Keratinocyte (primary cell): ENCODE measurements at regions not wholly inside any gene's neighbourhood (a gene's known extent, or its start where the extent isn't known, plus 50 kb on each side); places are given as distances from the start of the nearest gene placed in this dataset.

Source experiments
- DNase-seq: peaks from one replicate; pipeline ENCODE4 v3.0.0-alpha.2; 2011; ENCODE audit warnings: low read depth, missing footprints, low spot score
- FAIRE-seq: peaks from 2 replicates; lab custom pipeline; 2011; peaks lifted over from hg19 to GRCh38; lab: Jason Lieb, UNC
- H2AFZ ChIP-seq: 2 replicates; pipeline ENCODE4 v1.6.0; 2012; ENCODE audit warnings: low read length, control low read depth, inconsistent platforms; ENCODE audit not compliant: control insufficient read depth
- H3K27ac ChIP-seq: 2 replicates; pipeline ENCODE4 v1.5.1; 2011; ENCODE audit warnings: low read length; ENCODE audit not compliant: control insufficient read depth, insufficient read depth
- H3K27me3 ChIP-seq: 3 replicates; pipeline ENCODE4 v1.6.0; 2011; ENCODE audit warnings: low read length; ENCODE audit not compliant: control insufficient read depth, insufficient read depth; ENCODE audit errors: extremely low read depth
- H3K36me3 ChIP-seq, 2 experiments: 2 replicates in 1 of 2; 3 replicates in 1 of 2; pipeline ENCODE4 v1.5.1; 2011; ENCODE audit warnings: low read length in 2 of 2, mild to moderate bottlenecking in 1 of 2; ENCODE audit not compliant: control insufficient read depth in 2 of 2, insufficient read depth in 2 of 2; ENCODE audit errors: extremely low read depth in 1 of 2
- H3K4me1 ChIP-seq: 3 replicates; pipeline ENCODE4 v1.5.1; 2011; ENCODE audit warnings: low read length; ENCODE audit not compliant: control insufficient read depth, insufficient read depth; ENCODE audit errors: extremely low read depth
- H3K4me2 ChIP-seq: 3 replicates; pipeline ENCODE4 v1.6.0; 2011; ENCODE audit warnings: low read depth, low read length; ENCODE audit not compliant: control insufficient read depth, insufficient read depth; ENCODE audit errors: extremely low read depth
- H3K4me3 ChIP-seq, 3 experiments: fragments of 200-600 bp in 1 of 3; sonication (generic) in 1 of 3; 2 replicates in 2 of 3; 3 replicates in 1 of 3; pipeline ENCODE4 v1.5.1; 2011 to 2016; ENCODE audit warnings: low read length in 3 of 3, mild to moderate bottlenecking in 3 of 3, control low read depth in 2 of 3, inconsistent platforms in 1 of 3, low read depth in 1 of 3, mixed read lengths in 1 of 3, mixed run types in 1 of 3, moderate library complexity in 1 of 3; ENCODE audit not compliant: control insufficient read depth in 2 of 3, insufficient read depth in 2 of 3; ENCODE audit errors: extremely low read depth in 1 of 3
- H3K79me2 ChIP-seq: 2 replicates; pipeline ENCODE4 v1.6.0; 2012; ENCODE audit warnings: low read length; ENCODE audit not compliant: control insufficient read depth, insufficient read depth
- H3K9ac ChIP-seq: 3 replicates; pipeline ENCODE4 v1.6.0; 2011; ENCODE audit warnings: low read length; ENCODE audit not compliant: control insufficient read depth, insufficient read depth; ENCODE audit errors: extremely low read depth
- H3K9me1 ChIP-seq: 3 replicates; pipeline ENCODE4 v1.6.0; 2011; ENCODE audit warnings: low read length; ENCODE audit not compliant: control insufficient read depth, insufficient read depth; ENCODE audit errors: extremely low read depth
- H3K9me3 ChIP-seq: 2 replicates; pipeline ENCODE4 v1.5.1; 2012; ENCODE audit warnings: low read depth, low read length; ENCODE audit not compliant: control insufficient read depth
- H4K20me1 ChIP-seq: 3 replicates; pipeline ENCODE4 v1.6.0; 2011; ENCODE audit warnings: low read length; ENCODE audit not compliant: control insufficient read depth, insufficient read depth; ENCODE audit errors: extremely low read depth
- EZH2 ChIP-seq: IDR thresholded peaks from one replicate; pipeline ENCODE4 v1.6.1; 2012; ENCODE audit warnings: inconsistent platforms, mild to moderate bottlenecking, low read length, moderate library complexity
- dilution Hi-C: fragments of 300-500 bp; cut with MboI; formaldehyde crosslinking; loops from one replicate; pipeline ENCODE4 v1.7.0; 2020; ENCODE audit warnings: low sequenced_read_pairs; ENCODE audit not compliant: extremely low pct_ligation_motif_present
- TF ChIP-seq, protein P1 (sequence below), 3 experiments: IDR thresholded peaks in 1 of 3; conservative IDR thresholded peaks in 1 of 3; optimal IDR thresholded peaks in 1 of 3; 2 replicates in 2 of 3; 3 replicates in 1 of 3; pipeline versions ENCODE3 to v1.5.1; 2011; ENCODE audit warnings: low read length in 3 of 3, mild to moderate bottlenecking in 3 of 3, moderate library complexity in 2 of 3, control low read depth in 1 of 3, inconsistent platforms in 1 of 3; ENCODE audit not compliant: insufficient read depth in 2 of 3; ENCODE audit errors: extremely low read depth in 1 of 3

DNA sequence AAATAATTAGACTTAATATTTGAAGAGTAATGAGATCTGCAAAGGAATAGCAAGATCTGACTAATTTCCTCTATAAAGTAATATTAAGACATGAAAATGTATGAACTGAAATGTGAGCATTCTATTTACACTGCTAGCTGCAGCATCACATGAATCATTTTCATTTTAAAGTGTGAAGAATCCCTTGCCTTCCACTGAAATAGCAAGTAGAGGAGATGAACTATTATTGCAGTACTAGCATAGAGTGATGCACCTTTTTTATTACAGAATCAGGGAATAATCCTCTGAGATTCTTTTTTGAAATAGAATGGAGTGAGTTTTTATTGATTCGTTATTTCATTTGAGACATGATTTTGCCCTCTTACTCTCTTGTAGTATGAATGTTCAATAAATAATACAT is 281.9 kb upstream of the NAV3 start:
- H3K27me3 ChIP-seq: no peaks in the 10 kb centered on the region
- FAIRE-seq: no peak
- H3K9me1 ChIP-seq: no peaks in the 10 kb centered on the region
- no peak overlapping the region for H3K9ac ChIP-seq
- H3K4me3 ChIP-seq: no peak overlapping the region
- H2AFZ ChIP-seq: no peak overlapping the region
- H3K36me3 ChIP-seq: no peaks in the 10 kb centered on the region
- no peaks in the 10 kb centered on the region for H3K4me1 ChIP-seq
- no peak overlapping the region for H3K27ac ChIP-seq
- no peak for TF ChIP-seq EZH2
- TF ChIP-seq, protein P1, sequence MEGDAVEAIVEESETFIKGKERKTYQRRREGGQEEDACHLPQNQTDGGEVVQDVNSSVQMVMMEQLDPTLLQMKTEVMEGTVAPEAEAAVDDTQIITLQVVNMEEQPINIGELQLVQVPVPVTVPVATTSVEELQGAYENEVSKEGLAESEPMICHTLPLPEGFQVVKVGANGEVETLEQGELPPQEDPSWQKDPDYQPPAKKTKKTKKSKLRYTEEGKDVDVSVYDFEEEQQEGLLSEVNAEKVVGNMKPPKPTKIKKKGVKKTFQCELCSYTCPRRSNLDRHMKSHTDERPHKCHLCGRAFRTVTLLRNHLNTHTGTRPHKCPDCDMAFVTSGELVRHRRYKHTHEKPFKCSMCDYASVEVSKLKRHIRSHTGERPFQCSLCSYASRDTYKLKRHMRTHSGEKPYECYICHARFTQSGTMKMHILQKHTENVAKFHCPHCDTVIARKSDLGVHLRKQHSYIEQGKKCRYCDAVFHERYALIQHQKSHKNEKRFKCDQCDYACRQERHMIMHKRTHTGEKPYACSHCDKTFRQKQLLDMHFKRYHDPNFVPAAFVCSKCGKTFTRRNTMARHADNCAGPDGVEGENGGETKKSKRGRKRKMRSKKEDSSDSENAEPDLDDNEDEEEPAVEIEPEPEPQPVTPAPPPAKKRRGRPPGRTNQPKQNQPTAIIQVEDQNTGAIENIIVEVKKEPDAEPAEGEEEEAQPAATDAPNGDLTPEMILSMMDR (optimal IDR thresholded peaks at IDR 0.05 in 1 of 3, IDR thresholded peaks at IDR 0.05 in 1 of 3, conservative IDR thresholded peaks at IDR 0.05 in 1 of 3; ENCODE audit: extremely low read depth in 1 of 3, insufficient read depth in 2 of 3, low read length in 3 of 3): no peak
- dilution Hi-C loops: no loop called here
- H4K20me1 ChIP-seq: no peaks in the 10 kb centered on the region
- no peaks in the 10 kb centered on the region for H3K79me2 ChIP-seq
- DNase-seq: no peak
- no peaks in the 10 kb centered on the region for H3K9me3 ChIP-seq
- H3K4me2 ChIP-seq: no peak overlapping the region

DNA sequence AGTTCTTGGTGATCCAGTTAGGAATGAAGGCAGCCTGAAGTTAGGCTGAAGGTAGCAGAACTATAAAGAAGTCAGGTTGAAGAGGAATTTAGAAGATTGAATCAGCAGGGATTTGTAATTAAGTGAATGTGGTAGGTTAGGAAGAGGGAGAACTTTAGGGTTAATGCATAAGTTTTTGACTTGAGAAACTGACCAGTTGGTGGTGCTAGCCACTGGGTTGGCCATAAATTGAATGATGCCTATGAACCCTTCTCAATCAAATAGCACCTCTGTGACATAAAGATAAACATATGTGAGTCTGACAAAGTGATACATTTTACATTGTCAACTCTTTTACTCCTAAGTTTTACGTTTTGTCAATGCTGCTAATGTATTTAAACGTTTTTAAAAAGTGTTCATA is 290.6 kb upstream of the NAV3 start:
- FAIRE-seq: no peak
- no peak overlapping the region for H3K4me3 ChIP-seq
- no peaks in the 10 kb centered on the region for H4K20me1 ChIP-seq
- H3K9me1 ChIP-seq: no peaks in the 10 kb centered on the region
- no peaks in the 10 kb centered on the region for H3K27me3 ChIP-seq
- dilution Hi-C loops: no loop called here
- H3K36me3 ChIP-seq: no peaks in the 10 kb centered on the region
- no peak overlapping the region for H3K9ac ChIP-seq
- H3K9me3 ChIP-seq: no peaks in the 10 kb centered on the region
- TF ChIP-seq EZH2: no peak
- TF ChIP-seq, protein P1 (optimal IDR thresholded peaks at IDR 0.05 in 1 of 3, IDR thresholded peaks at IDR 0.05 in 1 of 3, conservative IDR thresholded peaks at IDR 0.05 in 1 of 3; ENCODE audit: extremely low read depth in 1 of 3, insufficient read depth in 2 of 3, low read length in 3 of 3): no peak
- no peak overlapping the region for H3K27ac ChIP-seq
- no peak overlapping the region for H2AFZ ChIP-seq
- H3K4me1 ChIP-seq: no peaks in the 10 kb centered on the region
- no peaks in the 10 kb centered on the region for H3K79me2 ChIP-seq
- DNase-seq: no peak
- H3K4me2 ChIP-seq: no peak overlapping the region
